GM19043 (cell line): ENCODE measurements at regions not wholly inside any gene's neighbourhood (a gene's known extent, or its start where the extent isn't known, plus 50 kb on each side); places are given as distances from the start of the nearest gene placed in this dataset.

Experiments used
- ATAC-seq: cut with Tn5 transposase; IDR thresholded peaks from one replicate; pipeline ENCODE4 v1.9.1; 2021; ENCODE audit warnings: low read depth; ENCODE audit not compliant: unreplicated experiment

DNA sequence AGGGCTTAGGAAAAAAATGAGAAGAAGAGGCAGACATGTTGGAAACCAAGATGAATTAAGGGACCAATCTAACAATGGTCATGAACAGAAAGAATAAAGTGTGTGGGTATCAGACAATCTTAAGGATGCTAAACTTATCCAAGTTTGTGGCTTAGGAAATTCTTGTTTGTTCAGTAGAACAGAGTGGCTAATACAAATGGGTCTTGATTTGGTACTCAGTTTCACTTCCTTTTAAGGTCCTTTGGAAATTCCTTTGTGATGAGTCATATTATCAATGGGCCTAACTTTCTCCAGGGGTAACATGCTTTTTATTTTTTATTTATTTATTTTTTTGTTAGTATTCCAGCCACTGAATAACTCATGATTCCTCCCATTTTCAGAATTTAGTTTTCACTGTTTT, 1154.7 kb upstream of the FLRT2 start:
- ATAC-seq = no peak

DNA sequence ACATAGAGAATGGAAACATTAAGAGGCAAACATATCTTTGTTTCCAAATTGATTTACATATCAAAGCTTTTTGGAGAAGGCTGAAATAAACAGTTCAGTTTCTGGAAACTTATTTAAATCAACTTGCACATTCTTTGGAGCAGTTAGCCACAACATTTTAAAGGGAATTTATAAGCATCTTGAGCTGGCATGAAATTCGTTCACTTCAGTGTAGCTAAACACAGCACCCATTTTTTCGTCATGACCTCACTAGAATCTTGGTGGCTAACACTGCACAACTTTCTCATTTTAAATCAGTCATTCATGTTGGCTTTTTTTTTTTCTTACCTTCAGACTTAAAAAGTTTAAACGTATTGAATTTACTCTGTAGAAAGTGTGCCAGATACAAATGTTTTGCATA, 1139.9 kb upstream of the FLRT2 start:
- ATAC-seq = no peak

DNA sequence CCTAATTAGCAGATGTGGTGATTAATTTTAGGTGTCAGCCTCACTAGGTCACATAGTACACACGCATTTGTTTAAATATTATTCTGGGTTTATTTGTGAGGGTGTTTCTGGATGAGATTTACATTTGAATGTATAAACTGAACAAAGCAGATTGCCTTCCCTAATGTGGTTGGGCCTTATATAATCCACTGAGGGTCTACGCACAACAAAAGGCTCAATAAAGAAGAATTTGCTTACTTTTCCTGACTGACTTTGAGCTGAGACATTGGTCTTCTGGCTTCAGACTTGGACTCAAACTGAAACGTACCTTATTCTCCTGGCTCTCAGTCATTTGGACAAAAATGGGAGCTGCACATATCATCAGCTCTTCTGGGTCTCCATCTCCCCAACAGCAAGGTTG, 1132.3 kb upstream of the FLRT2 start:
- ATAC-seq = no peak

DNA sequence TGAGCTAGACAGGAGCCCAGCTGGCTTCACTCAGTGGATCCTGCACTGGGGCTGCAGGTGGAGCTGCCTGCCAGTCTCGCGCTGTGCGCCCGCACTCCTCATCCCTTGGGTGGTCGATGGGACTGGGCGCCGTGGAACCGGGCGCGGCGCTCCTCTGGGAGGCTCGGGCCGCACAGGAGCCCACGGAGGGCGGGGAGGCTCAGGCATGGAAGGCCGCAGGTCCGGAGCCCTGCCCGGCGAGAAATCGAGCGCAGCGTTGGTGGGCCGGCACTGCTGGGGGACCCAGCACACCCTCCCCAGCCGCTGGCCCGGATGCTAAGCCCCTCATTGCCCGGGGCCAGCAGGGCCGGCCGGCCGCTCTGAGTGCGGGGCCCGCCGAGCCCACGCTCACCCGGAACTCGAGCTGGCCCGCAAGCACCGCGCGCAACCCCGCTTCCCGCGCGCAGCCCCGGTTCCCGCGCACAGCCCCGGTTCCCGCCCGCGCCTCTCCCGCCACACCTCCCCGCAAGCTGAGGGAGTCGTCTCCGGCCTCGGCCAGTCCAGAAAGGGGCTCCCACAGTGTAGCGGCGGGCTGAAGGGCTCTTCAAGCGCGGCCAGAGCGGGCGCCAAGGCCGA, 1130.5 kb upstream of the FLRT2 start:
- ATAC-seq = no peak

DNA sequence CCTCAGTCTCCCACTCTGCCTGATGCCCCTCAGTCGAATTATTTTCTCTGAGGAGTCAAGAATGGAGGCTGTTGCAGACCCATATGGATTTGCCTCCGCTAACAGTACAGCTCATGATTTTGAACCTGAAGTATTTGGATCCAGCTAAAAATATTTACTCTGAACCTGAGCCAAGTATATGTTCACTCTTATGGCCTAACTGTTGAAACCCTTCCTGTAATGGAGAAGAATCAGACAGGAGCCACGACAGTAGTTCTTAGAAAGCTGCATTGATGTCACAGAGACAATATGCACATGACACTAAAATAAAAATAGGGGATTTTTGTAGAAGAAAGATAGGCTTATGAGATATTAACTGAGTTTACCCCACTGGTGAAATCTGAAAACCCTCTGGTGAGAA, 1128.3 kb upstream of the FLRT2 start:
- no peak for ATAC-seq

DNA sequence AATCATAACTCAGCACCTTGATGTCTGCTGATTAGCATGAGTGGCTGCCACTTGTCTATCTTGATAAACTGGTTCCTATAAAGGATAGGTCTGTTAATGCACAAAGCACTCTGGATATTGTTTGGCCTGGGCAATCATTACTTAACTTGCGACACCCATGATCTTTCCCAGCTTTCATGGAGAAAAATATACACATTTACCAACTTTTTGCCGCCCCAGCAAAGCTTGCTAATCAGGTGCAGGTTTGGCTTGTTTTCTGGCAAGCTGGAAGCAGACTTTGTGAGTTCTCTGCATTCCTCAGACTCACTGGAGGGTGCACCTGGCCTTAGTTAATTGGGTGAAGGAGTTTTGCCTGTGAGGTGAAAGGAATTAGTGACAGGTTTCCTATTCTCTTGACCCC, 1126.4 kb upstream of the FLRT2 start:
- ATAC-seq = no peak

DNA sequence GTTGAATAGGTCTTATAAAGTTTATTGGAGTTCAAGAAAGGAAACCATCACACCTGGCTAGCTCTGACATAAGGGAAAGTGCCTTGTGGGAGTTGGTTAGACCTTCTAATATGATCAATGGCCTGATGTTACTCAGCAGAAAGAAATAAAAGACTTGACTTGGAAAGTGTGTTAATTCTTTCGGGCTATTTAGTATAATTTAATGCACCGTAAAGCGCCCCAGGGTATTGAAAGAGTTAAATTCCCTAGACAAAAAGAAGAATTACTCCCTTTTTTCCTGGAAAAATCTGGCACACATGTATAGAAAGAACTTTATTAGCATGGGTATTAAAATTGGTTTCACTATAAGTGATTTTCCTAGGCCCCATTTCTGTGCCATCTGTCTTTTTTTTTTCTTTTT, 1125.7 kb upstream of the FLRT2 start:
- no peak for ATAC-seq

DNA sequence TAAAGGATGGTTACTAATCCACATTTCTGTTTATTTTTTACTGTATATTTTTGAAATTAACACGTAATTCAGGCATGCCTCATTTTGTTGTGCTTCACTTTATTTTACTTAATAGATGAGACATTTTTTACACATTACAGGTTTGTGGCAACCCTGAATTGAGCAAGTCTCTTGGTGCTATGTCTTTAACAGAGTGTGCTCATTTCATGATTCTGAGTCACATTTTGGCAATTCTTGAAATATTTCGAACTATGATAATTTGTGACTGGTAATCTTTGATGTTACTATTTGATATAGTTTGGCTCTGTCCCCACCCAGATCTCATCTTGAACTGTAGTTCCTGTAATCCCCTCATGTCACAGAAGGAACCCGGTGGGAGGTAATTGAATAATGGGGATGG, 1120.5 kb upstream of the FLRT2 start:
- no peak for ATAC-seq

DNA sequence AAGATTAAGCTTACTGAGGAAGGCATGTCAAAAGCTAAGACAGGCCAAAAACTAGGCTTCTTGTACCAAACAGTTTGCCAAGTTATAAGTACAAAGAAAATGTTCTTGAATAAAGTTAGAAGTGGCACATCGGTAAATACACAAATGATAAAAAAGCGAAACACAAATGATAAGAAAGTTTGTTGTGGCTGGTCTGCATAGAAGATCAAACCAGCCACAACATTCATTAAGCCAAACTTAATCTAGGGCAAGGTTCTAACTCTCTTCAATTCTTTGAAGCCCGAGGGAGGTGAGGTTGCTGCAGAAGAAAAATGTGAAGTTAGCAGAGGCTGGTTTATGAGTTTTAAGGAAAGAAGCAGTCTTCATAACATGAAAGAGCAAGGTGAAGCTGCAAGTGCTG, 1119.6 kb upstream of the FLRT2 start:
- ATAC-seq = no peak

DNA sequence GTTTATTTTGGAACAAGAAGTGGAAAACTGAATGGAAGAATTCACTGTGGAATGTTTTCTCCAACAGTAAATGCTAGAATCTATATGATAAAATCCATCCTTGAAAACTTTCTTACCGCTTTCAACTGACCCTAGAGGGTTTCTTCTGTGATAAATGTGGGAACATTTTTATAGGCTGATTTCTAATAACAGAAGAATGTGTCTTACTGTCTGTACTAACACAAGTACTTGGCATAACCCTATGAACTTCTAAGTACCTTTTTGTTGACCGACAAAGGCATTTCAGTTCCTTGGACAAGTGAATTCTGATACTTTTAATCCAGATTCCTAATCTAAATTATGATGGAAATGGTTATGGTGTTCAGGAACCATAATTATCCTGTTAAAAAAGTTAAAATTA, 1109.7 kb upstream of the FLRT2 start:
- ATAC-seq = no peak

DNA sequence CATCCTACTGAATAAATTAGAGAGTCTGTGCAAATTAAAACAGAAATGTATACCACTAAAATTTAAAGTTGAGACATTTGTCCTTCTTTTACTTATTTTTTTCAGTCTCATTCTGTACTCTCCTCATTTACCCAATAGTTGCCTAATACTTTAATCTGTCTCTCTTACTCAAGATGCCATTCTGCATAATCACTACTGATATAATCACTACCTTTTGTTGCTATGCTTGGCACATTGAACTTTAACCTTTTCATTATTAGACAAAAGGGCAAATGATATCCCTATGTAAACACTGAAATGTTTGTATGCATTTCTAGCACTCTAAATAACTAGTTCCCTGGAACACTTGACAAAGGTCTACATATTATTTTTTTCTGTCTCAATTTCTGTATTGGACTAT, 1108.3 kb upstream of the FLRT2 start:
- no peak for ATAC-seq

DNA sequence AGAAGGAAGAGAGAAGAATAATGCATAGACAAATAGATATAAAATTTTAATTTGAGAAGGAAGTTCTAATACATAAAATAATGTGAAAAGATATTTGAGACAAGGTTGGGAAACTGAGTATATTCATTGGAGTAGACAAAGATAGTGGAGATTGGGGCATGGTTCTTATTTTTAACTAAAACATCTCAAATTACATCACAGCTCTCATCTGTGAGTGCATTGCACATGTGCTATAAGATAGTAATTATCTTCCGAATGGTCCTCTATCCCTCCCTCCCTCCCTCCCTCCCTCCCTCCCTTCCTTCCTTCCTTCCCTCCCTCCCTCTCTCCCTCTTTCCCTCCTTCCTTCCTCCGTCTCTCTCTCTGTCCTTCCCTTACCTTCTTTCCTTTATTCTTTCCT, 1104.0 kb upstream of the FLRT2 start:
- no peak for ATAC-seq

DNA sequence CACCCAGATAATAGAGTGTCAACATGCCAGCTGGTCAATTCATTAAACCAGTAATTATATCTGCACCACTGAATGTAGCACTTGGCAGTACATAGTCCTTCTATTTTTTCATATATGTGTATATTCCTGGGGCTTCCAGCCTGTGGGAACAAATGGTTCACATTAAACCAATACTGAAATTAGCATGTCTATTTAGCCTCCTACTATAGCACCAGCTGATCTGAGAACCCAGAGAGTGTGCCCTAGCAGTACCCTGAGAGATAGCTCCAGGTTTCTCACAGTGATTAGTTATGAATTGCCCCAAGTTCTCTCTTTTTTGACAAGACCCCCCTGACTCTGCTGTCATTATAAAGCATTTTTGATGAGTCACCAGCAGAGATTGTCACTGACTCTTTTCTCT, 1097.3 kb upstream of the FLRT2 start:
- no peak for ATAC-seq

DNA sequence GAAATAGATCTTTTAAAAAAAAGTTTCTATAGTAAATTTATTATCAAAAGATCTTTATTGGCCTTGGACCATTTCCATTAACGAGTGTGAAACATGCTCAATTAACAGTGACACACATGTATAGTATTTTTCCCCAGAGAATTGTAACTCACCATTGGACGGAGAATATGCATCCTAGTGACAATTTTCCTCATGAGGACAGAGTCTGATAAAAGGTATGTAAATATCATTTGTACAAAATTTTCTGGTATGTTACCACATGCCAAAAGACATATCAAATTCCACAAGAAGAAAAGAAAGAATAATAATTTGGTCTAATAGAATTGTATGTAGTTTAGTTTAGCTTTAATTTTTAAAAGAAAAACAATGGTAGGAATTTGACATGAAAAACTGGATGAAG, 1096.0 kb upstream of the FLRT2 start:
- no peak for ATAC-seq

DNA sequence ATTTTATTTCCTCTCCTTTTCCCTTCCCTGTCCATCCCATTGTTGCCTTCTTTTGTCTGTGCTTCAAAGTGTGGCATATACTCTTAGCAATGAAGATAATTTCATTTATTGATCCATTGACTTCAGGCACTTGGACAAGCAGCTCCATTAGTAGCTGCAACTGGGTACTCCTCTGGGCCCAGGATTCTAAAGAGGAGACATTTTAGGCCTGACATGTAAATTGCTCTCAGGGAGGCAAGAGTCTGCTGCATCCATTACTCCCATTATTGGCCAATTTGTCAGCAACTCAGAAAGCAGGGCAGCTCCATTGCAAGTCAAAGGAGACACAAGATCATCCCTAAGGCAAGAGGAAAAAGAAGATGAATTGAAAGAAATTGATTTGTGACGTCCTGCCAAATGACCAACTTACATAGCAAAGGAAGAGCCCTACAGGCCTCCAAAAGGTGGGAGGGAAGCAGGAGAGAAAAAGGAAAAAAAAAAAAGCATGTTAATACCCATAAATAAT, 1094.1 kb upstream of the FLRT2 start:
- ATAC-seq = no peak

DNA sequence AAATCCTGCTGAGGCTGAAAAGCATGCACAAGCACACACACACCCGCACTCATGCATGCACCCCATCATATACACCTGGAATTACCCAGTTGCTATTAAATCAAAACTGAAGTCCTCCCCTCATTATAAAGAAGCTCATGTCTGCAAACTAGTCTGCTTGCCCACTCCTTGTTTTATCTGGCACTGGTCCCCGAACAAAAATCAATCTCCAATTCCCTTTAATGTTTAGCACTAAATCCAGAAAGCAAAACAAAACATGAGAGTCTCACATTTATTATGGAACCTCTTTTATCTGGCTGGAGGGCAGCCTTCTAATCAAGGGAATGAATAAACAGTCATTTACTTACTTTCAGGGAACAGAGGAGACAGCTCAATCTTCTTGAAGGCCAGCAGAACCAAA, 1093.4 kb upstream of the FLRT2 start:
- ATAC-seq = no peak

DNA sequence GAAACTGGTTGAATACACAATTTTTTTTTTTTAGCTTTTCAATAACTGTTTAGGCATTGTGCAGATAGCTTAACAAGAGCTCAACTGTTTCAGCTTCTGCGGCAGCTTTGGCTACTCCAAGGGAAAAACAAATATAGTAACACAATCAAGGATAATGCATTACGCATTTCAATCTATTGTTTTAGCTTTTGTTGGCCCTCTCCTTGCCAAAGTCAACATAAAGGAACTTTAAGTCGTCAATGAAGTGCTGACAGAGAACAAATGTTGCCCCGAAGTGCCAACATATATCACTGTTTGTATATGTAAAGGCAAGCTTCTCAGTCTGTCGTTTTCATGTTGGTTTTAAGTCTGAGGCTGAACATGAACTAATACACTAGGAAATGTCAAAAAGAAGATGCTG, 1087.4 kb upstream of the FLRT2 start:
- ATAC-seq = no peak

DNA sequence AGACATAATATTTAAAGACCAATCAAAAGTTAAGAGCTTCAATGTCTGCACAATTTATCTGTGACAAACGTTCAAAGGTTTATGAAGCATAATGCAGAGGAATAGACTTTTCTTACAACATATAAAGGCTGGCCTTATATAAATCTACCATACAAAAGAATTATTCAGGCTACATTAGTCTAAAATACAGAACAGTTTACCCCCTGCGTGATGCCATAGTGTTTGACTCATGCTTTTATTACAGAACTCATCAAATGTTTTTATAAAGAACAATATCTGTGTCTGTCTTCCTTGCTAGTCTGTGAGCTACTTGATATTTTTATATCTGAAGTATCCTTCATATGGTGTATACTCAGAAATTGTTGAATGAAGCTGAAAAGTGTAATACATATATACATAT, 1084.5 kb upstream of the FLRT2 start:
- ATAC-seq = no peak

DNA sequence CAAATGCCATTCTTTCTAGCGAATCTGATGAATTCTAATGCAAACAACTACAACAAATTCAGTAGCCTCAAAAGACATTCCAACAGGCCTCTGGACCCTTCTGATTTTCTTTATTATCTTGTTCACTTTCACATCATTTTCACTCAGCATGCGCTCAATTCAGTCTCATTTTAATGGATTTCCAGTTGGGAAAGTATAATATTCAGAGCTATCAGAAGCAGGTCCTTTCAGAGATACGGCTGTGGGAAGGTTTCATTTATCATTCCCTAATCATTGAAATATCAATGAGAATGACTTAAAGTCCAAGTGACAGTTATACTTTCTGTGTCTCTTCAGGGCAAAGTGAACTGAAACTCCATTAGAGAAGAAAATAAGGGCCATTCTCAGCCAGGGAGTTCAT, 1083.7 kb upstream of the FLRT2 start:
- ATAC-seq = no peak

DNA sequence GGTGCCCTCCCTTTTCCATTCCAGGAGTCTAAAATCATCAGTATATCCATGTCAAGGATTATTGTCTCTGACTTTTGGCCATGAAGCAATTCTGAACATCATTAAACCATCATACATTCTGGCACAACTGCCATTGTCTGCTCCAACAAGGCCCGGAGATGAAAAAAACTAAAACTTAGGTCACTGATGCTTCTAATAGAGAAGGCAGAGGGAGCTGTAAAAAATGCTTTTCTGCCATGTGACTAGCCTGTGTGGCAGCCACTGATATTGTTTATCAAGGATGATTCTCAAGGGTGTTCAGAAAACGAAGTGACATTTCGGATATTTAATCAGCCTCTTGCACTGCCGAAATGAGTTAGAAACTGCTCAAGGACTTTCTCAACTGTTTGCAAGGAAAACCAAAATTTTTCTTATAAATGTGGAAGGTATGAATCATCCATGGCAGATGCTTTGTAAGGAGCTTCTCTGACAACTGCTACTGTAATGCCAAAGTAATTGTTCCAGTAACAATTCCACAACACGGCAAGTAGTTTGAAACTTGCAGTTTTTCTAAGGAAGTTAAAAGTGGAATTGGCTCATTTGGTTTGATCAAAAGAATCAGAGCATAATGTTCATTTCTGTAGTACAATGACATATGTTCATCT, 1076.5 kb upstream of the FLRT2 start:
- ATAC-seq = no peak

DNA sequence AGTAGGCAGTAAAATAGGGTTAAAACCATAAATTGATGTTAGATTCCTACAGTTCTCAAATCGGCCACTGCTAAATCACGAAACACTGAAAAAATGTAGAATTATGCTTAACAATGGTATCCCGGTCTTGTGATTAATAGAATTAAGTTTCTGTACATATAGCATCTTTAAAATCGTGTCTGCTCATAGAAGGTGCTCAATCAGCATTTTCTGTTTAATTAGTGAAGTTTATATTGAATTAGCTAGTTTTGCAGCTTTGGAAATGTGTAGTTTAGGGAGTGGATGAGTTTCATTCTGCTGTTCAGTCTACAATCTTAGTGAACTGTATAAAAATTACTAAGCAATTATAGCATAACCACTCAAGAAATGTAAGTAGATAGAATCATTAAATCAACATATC, 1075.8 kb upstream of the FLRT2 start:
- no peak for ATAC-seq

DNA sequence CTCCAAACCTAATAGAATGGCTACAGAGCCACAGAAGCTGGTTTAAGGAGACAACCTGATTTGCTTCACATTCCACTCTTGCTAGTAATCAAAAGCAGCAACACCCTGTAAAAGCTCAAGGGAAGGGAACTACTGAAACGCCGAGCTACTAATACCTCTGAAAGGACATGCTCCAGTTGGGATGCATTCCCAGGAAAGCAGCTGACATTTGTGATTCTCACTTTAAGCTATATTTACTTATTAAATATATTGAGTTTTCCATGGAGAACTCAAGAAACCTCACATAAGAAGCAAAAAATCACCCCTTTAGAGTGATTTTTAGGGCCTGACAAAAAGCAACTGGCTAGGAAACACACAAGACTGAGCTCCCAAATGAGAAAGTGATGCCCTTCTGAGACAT, 1073.0 kb upstream of the FLRT2 start:
- no peak for ATAC-seq

DNA sequence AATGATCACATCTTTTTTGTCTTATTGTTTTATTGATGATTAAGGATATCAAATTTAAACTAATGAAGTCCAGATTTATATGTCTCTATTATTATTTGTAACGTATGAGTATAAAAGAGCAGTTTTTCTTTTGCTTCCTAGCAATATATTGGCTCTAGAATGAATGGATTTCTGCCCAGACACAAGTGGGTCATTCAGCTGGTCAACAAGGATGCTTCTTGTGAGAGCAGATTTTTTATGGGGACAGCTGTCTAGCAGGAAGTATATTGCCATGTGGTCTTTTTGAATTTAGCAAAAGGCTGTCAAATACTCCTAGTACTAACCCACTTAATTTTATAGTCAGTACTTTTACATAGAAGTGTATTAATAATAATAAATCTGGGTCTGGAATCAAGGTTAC, 1071.1 kb upstream of the FLRT2 start:
- ATAC-seq = no peak
